B cell (primary cell): ENCODE measurements at regions not wholly inside any gene's neighbourhood (a gene's known extent, or its start where the extent isn't known, plus 50 kb on each side); places are given as distances from the start of the nearest gene placed in this dataset.

Source experiments
- ATAC-seq: fragments of 200-7000 bp; cut with Tn5 transposase; one replicate; pipeline ENCODE4 v1.10.0; 2021; ENCODE audit warnings: low read depth, mild to moderate bottlenecking, moderate number of reproducible peaks, moderate library complexity
- CTCF ChIA-PET: fragments of 350-600 bp; sonication (Branson Sonifier 250); formaldehyde crosslinking; loops from one replicate; lab custom pipeline; 2021; ENCODE audit warnings: antibody characterized with exemption, inconsistent platforms; lab: Charles Lee
- POLR2A ChIA-PET: fragments of 350-600 bp; sonication (Branson Sonifier 250); formaldehyde crosslinking; loops from one replicate; lab custom pipeline; 2021; ENCODE audit warnings: antibody characterized with exemption; lab: Charles Lee
- DNase-seq: peaks from one replicate; pipeline ENCODE4 v3.0.0; 2013
- H2AFZ ChIP-seq: 2 replicates; pipeline ENCODE4 v1.6.1; 2012; ENCODE audit warnings: mild to moderate bottlenecking, low read depth, low read length; ENCODE audit not compliant: insufficient read depth, poor library complexity, severe bottlenecking
- H3K27ac ChIP-seq, 2 donors: 1 replicate in 1 of 2; 2 replicates in 1 of 2; pipeline ENCODE4 v1.5.1; 2012 to 2013; ENCODE audit warnings: low read length in 2 of 2, mild to moderate bottlenecking in 2 of 2, moderate library complexity in 1 of 2
- H3K27me3 ChIP-seq, 4 experiments: fragments of 200-600 bp in 1 of 4; sonication (generic) in 1 of 4; replicated peaks in 1 of 4; 1 replicate in 2 of 4; 2 replicates in 2 of 4; pipeline versions ENCODE4 v1.6.1 to v1.7.0; 2013 to 2016; ENCODE audit warnings: low read length in 3 of 4, mild to moderate bottlenecking in 2 of 4, mixed read lengths in 1 of 4, moderate library complexity in 1 of 4; ENCODE audit not compliant: insufficient read depth in 4 of 4, control insufficient read depth in 3 of 4; ENCODE audit errors: control extremely low read depth in 1 of 4
- H3K36me3 ChIP-seq, 2 experiments: replicated peaks in 1 of 2; 1 replicate in 1 of 2; 2 replicates in 1 of 2; pipeline versions ENCODE4 v1.6.1 to v1.7.1; 2013; ENCODE audit warnings: low read length in 1 of 2; ENCODE audit not compliant: insufficient read depth in 2 of 2, control insufficient read depth in 1 of 2; ENCODE audit errors: control extremely low read depth in 1 of 2, extremely low read depth in 1 of 2
- H3K4me1 ChIP-seq, 2 donors: fragments of 200-600 bp in 1 of 2; sonication (generic) in 1 of 2; 1 replicate in 1 of 2; 2 replicates in 1 of 2; pipeline versions ENCODE4 v1.5.1 to v1.6.1; 2013 to 2017; ENCODE audit warnings: low read length in 2 of 2; ENCODE audit not compliant: control insufficient read depth in 2 of 2, insufficient read depth in 2 of 2
- H3K4me2 ChIP-seq: replicated peaks from 2 replicates; pipeline ENCODE3; 2012; ENCODE audit warnings: mild to moderate bottlenecking, low read depth, low read length; ENCODE audit not compliant: poor library complexity, severe bottlenecking
- H3K4me3 ChIP-seq, 5 experiments: fragments of 200-600 bp in 1 of 5; sonication (generic) in 1 of 5; 1 replicate in 3 of 5; 2 replicates in 2 of 5; pipeline versions ENCODE4 v1.5.1 to v1.7.0; 2011 to 2016; ENCODE audit warnings: low read length in 4 of 5, mild to moderate bottlenecking in 4 of 5, low read depth in 2 of 5, control low read depth in 1 of 5, moderate library complexity in 1 of 5; ENCODE audit not compliant: insufficient read depth in 1 of 5; ENCODE audit errors: control extremely low read depth in 1 of 5, extremely low read depth in 1 of 5
- H3K79me2 ChIP-seq: fragments of 200-600 bp; sonication (generic); one replicate; pipeline ENCODE4 v1.6.0; 2016; ENCODE audit warnings: low read length; ENCODE audit not compliant: control insufficient read depth, insufficient read depth
- H3K9ac ChIP-seq: fragments of 200-600 bp; sonication (generic); 2 replicates; pipeline ENCODE4 v1.6.1; 2017; ENCODE audit warnings: mild to moderate bottlenecking, low read length, moderate library complexity
- H3K9me3 ChIP-seq, 3 donors: one replicate each; pipeline versions ENCODE4 v1.6.1 to v1.7.1; 2013; ENCODE audit warnings: low read length in 2 of 3; ENCODE audit not compliant: control insufficient read depth in 2 of 3, insufficient read depth in 1 of 3; ENCODE audit errors: control extremely low read depth in 1 of 3
- H4K20me1 ChIP-seq: 2 replicates; pipeline ENCODE4 v1.6.0; 2012; ENCODE audit warnings: mild to moderate bottlenecking, low read length; ENCODE audit not compliant: insufficient read depth, control insufficient read depth, poor library complexity, severe bottlenecking
- H3K27ac Mint-ChIP-seq: one replicate; pipeline ENCODE4 v1.8.0; 2021; ENCODE audit warnings: mixed read lengths
- H3K27me3 Mint-ChIP-seq: one replicate; pipeline ENCODE4 v1.8.0; 2021; ENCODE audit warnings: mixed read lengths
- H3K4me1 Mint-ChIP-seq: one replicate; pipeline ENCODE4 v1.8.0; 2021; ENCODE audit warnings: mixed read lengths
- H3K4me3 Mint-ChIP-seq: one replicate; pipeline ENCODE4 v1.8.0; 2021; ENCODE audit warnings: mixed read lengths
- H3K9me3 Mint-ChIP-seq: one replicate; pipeline ENCODE4 v1.8.0; 2022; ENCODE audit warnings: mixed read lengths; ENCODE audit not compliant: insufficient read depth
- EZH2 ChIP-seq: IDR thresholded peaks from 2 replicates; pipeline ENCODE4 v1.6.1; 2012; ENCODE audit warnings: borderline replicate concordance, low read depth, mild to moderate bottlenecking, moderate library complexity, low read length; ENCODE audit not compliant: insufficient read depth, poor library complexity, severe bottlenecking
- WGBS: methylation state at CpG from one replicate; pipeline ENCODE4 v1.1.5; 2013; ENCODE audit warnings: missing lambda C conversion rate; ENCODE audit not compliant: insufficient coverage; 5-methylcytosine and 5-hydroxymethylcytosine counted together
- intact Hi-C: fragments of 100-400 bp; cut with micrococcal nuclease; formaldehyde crosslinking; loops from one replicate; pipeline ENCODE4 v1.10.0; 2022
- TF ChIP-seq, protein P1 (sequence below): fragments of 200-600 bp; IDR thresholded peaks from one replicate; pipeline ENCODE4 v1.8.0; 2022; ENCODE audit warnings: antibody characterized with exemption, mild to moderate bottlenecking

DNA sequence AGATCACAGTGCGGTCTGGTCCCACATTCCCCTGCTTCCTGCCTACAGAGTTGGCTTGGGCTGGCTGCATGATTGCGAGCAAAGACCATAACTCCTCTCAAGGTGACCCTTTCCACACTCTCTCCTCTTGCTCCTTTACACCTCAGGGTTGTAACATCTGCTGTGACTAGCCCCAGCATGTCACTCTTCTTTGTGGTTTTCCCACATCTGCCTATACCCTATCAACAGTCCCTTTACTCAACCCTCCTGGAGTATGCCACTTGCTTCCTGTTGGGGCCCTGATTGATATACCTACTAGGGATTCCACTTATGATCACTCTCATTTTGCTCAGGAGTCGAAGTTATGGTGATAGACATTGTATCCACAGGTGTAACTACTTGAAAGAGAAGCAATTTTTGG, 58.9 kb upstream of the SGK1 start:
- H3K36me3 ChIP-seq: no peaks in the 10 kb centered on the region
- peaks cover 10 to 14% of the 10 kb centered on the region in 2 donors for H3K4me1 ChIP-seq
- no peaks in the 10 kb centered on the region for H3K27me3 ChIP-seq
- H3K27ac Mint-ChIP-seq: no peak overlapping the region
- H3K4me3 Mint-ChIP-seq: no peak overlapping the region
- CTCF ChIA-PET: no interaction called here
- H3K9me3 ChIP-seq: no peaks in the 10 kb centered on the region
- H3K9ac ChIP-seq: no peak overlapping the region
- H3K27ac ChIP-seq: no peak overlapping the region
- H3K27me3 Mint-ChIP-seq: no peaks in the 10 kb centered on the region
- DNase-seq: no peak
- 100% methylated on average over 2 of the region's 3 CpGs for WGBS
- no peak overlapping the region for H3K4me3 ChIP-seq
- TF ChIP-seq EZH2: no peak
- TF ChIP-seq, protein P1, sequence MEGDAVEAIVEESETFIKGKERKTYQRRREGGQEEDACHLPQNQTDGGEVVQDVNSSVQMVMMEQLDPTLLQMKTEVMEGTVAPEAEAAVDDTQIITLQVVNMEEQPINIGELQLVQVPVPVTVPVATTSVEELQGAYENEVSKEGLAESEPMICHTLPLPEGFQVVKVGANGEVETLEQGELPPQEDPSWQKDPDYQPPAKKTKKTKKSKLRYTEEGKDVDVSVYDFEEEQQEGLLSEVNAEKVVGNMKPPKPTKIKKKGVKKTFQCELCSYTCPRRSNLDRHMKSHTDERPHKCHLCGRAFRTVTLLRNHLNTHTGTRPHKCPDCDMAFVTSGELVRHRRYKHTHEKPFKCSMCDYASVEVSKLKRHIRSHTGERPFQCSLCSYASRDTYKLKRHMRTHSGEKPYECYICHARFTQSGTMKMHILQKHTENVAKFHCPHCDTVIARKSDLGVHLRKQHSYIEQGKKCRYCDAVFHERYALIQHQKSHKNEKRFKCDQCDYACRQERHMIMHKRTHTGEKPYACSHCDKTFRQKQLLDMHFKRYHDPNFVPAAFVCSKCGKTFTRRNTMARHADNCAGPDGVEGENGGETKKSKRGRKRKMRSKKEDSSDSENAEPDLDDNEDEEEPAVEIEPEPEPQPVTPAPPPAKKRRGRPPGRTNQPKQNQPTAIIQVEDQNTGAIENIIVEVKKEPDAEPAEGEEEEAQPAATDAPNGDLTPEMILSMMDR: no peak
- H2AFZ ChIP-seq: no peak overlapping the region
- H3K9me3 Mint-ChIP-seq: no peaks in the 10 kb centered on the region
- H3K79me2 ChIP-seq: no peaks in the 10 kb centered on the region
- H3K4me1 Mint-ChIP-seq: peaks cover 36% of the 10 kb centered on the region
- intact Hi-C loops: loop anchor here (5.0 kb wide), 1 partner anchor 266 kb away; no protein-coding TSS in a partner anchor
- ATAC-seq: no peak
- no peaks in the 10 kb centered on the region for H4K20me1 ChIP-seq
- POLR2A ChIA-PET: no interaction called here
- H3K4me2 ChIP-seq: no peak overlapping the region

GRCh38 chr6:134375220-134375580, 57.3 kb upstream of the SGK1 start:
- intact Hi-C loops: loop anchor here (5.0 kb wide), 1 partner anchor 267 kb away; no protein-coding TSS in a partner anchor
- Histone ChIP-seq H2AFZ (no peak overlapping the region), H3K9me3 (no peaks in the 10 kb centered on the region), H3K27ac (no peak overlapping the region), H3K27me3 (no peaks in the 10 kb centered on the region), H4K20me1 (no peaks in the 10 kb centered on the region), H3K79me2 (no peaks in the 10 kb centered on the region), H3K4me3 (no peak overlapping the region), H3K9ac (no peak overlapping the region), H3K4me1 (peaks cover 10 to 14% of the 10 kb centered on the region in 2 donors), H3K36me3 (no peaks in the 10 kb centered on the region), H3K4me2 (no peak overlapping the region)
- Mint-ChIP-seq H3K27ac (no peak overlapping the region), H3K9me3 (no peaks in the 10 kb centered on the region), H3K4me3 (no peak overlapping the region), H3K27me3 (no peaks in the 10 kb centered on the region), H3K4me1 (peaks cover 36% of the 10 kb centered on the region)
- ChIA-PET CTCF (no interaction called here), POLR2A (no interaction called here)
- WGBS: 86% methylated on average over 2 of the region's 4 CpGs
- TF ChIP-seq EZH2: no peak
- TF ChIP-seq, protein P1: no peak
- no peak for ATAC-seq
- no peak for DNase-seq
